HG03280 (cell line): ENCODE measurements at regions not wholly inside any gene's neighbourhood (a gene's known extent, or its start where the extent isn't known, plus 50 kb on each side); places are given as distances from the start of the nearest gene placed in this dataset.
"Not testable (repeated sequence)": the region's sequence is repeated elsewhere in the genome, so short reads cannot be mapped to it uniquely, and the experiment has no call there.

Experiments
- ATAC-seq: cut with Tn5 transposase; IDR thresholded peaks from one replicate; pipeline ENCODE4 v1.9.1; 2021; ENCODE audit warnings: mild to moderate bottlenecking, moderate library complexity; ENCODE audit not compliant: unreplicated experiment

- ATAC-seq = no peak
These were observed 226.0 kb downstream of the AEBP2 start for GRCh38 chr12:19665121-19665900.

- ATAC-seq = no peak
These were observed 226.8 kb downstream of the AEBP2 start for GRCh38 chr12:19666070-19666469.

DNA sequence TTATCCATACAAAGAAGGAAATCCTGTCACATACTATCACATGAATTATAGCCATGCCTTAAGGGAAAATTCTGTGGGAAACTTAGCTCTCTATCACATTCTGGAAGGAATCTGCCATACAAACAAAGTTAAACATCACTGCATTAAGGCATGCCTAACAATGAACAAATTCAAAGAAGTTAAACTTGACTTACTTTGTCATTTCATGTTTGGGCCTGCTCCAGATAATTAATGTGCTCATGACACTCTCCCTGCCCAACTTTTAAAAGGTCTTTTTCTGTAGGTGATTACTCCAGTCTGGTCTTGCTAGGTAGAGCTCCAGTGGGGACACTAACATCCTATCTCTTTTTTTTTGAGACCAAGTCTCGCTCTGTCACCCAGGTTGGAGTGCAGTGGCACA, 230.5 kb downstream of the AEBP2 start:
- ATAC-seq = no peak

- ATAC-seq = no peak
These were observed 232.4 kb downstream of the AEBP2 start for GRCh38 chr12:19671695-19672094.

- ATAC-seq = no peak
These were observed 235.1 kb downstream of the AEBP2 start for GRCh38 chr12:19674437-19674836.

DNA sequence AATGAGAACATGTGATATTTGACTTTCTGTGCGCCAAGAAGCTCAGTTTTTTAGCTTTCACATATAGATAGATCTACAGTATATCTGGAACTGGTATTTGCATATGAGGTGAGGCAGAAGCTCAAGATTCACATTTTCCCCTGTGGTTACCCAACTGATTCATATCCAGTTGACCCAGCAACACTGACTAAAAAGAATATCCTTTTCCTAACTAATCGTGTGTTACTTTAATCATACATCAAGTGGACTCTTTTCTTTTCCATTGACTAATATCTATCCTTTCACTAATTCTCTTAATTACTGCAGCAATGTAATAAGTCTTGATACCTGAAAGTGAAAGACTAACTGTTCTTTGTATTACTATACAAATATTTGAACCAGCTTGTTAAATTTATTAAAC, 236.1 kb downstream of the AEBP2 start:
- ATAC-seq = peak; percentile 78

DNA sequence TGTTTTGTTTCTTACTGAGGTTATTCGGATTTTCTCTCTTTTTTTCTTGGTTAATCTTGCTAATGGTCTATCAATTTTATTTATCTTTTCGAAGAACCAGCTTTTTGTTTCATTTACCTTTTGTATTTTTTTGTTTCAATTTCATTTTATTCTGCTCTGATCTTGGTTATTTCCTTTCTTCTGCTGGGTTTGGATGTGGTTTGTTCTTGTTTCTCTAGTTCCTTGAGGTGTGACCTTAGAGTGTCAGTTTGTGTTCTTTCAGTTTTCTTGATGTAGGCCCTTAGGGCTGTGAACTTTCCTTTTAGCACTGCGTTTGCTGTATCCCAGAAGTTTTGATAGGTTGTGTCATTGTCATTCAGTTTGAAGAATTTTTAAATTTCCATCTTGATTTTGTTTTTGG, 239.2 kb downstream of the AEBP2 start:
- not testable (repeated sequence) for ATAC-seq

- ATAC-seq = no peak
These were observed 241.7 kb downstream of the AEBP2 start for GRCh38 chr12:19681007-19681406.

DNA sequence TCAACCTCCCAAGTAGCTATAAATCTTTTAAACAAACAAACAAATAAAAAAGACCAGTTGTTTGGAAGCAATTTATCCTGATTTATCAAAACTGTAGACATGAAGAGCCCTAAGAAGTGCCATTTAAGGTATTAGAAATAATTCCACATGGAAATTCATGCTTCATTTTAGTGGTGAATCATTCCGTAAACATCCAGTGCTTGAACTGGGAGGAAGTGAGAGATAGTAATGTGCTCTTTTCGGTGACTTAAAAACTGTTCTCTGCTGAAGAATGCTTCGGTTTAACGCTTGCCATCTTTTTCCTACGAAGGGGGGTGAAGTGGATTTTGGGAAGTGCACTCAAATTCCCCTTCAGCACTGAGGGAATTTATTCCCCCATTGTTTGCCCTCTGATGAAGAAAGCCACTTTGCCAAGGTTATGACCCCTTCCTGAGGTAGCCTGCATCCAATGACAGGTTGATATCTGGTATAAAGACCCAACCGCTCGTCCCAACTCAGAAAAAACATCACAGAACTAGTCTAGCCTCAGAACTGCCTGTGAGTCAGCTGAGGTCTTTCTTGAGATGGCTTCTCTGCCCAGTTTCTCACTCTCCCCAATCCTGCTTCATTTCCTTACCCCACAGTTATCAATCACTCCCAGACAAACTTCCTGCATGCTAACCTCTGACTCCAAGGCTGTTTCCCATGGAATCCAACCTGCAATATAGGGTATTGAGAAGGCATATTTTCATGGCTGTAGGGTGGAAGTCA, 244.1 kb downstream of the AEBP2 start:
- ATAC-seq = no peak

- ATAC-seq = no peak
These were observed 248.1 kb downstream of the AEBP2 start for GRCh38 chr12:19687371-19687770.

DNA sequence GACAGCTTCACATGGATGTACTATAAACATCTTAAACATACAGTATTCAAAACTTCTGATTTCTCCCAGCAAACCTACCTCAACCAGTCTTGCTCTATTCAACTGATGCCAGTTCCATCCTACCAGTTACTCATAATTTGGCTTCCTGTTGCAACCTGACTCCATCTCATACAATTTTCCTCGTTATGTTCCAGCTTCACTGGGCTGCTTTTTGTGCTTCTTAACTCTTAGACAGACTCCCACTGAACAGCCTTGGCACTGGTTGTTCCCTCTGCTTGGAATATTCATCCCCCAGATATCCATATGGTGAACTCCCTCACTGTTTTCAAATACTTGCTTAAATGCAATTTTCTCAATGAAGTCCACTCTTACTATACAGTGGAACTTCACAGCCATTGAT, 249.2 kb downstream of the AEBP2 start:
- ATAC-seq = no peak

- ATAC-seq = no peak
These were observed 249.9 kb downstream of the AEBP2 start for GRCh38 chr12:19689226-19689625.

DNA sequence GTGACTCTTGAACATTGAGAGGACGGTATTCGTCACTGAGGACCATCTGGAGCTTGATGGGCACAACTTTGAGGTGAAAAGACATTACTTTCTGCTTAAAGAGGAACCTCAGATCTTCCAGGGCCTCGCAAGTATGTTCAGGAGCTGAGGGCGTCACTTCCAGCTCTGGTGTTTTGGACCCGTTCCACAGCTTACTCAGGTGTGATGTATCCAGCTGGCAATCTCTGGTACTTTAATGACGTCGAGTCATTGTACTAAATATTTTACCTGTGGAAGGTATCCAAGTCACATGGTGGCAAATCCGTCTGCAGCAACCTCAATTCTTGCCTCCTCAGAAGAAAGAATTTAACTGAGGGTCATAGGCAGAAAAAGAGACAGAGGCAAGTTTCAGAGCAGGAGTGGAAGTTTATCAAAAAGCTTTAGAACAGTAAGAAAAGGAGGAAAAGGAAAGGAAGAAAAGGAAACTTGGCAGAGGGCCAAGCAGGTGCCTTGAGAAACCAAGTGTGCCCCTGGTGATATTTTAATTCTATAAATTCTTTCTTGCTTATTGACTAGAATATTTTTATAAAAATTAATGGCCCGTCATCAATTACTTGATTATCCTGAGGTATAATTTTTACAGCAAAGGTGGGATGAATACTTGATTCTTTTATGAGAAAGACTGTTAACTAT, 250.6 kb downstream of the AEBP2 start:
- no peak for ATAC-seq

- no peak for ATAC-seq
These were observed 252.8 kb downstream of the AEBP2 start for GRCh38 chr12:19692091-19692490.

- no peak for ATAC-seq
These were observed 253.3 kb downstream of the AEBP2 start for GRCh38 chr12:19692566-19692965.

GRCh38 chr12:19694627-19695026, 255.3 kb downstream of the AEBP2 start:
- no peak for ATAC-seq

DNA sequence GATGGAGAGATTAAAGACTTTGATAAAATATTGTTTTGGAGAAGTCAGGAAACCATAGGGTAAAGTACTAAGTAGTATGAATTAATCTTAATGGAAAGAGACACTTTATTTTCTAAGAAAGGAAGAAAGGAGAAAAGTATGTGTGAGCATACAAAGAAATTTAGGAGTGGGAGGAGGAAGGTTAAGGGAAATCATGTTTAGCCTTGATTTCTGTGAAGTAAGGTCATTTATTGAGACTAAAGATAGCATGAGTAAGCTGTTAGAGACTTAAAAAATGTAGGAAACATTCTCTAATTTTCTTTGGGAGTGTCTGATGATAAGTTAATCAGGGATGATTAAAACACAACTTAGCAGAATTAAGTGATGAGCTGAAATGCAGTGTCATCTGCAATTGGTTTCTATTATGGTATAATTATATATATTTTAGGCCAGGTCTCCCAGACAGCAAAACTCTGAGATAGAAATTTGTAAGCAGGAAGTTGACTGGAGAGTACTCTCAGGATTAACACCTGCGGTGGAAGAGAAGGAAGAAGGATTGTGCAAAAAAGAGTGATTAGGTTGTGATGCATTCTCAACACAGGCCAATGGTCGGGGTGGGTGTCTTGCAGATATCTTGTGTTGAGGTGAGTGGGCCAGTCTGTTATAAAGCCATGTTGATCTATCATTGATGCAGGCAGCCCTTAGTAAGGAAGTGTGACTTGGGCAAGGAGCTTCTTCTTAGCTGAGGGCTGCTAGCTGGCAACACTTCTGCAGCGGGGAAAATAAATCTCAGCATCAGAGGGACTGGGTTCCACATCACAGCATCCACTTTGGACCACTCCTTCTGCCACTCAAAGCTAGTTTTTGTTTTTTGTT, 256.2 kb downstream of the AEBP2 start:
- no peak for ATAC-seq

DNA sequence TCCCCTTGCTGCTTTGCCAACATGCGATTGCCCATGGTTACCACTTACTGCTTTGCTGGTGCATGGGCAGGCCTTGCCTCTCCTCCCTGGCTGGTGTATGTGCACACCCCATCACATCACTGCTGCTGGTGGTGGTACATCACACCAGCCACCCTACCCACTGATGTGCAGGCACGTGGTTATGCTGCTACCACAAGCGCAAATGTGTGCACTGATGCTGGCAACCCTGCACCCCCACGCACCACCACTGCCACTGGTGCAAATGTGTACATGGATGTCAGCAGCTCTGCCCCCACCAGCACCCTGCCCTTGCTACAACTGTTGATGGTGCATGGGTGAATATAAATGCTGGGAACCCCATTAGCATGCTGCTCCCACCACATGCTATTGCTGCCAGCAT, 261.7 kb downstream of the AEBP2 start:
- no peak for ATAC-seq

DNA sequence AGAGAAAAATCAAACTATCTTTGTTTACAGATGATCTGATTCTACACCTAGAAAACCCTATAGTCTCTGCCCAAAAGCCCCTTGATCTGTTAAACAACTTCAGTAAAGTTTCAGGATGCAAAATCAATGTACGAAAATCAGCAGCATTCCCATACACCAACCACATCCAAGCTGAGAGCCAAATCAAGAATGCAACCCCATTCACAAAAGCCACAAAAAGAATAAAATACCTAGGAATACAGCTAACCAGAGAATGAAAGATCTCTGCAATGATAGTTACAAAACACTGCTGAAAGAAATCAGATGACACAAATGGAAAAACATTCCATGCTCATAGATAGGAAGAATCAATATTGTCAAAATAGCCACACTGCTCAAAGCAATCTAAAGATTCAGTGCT, 265.7 kb downstream of the AEBP2 start:
- no peak for ATAC-seq

DNA sequence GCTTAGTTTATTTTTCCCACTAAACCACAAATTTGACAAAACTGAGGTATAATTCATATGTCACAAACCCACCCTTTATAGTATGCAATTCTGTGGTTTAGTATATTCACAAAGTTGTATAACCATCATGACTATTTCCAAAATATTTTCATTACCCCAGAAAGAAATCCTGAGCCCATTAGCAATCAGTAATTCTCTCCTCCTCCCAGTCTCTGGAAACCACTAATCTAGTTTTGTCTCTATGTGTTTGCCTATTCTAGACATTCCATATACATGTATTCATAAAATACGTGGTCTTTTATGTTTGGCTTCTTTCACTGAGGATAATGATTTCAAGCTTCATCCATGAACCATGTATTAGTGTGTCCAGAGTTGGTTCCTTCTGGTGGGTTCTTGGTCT, 267.6 kb downstream of the AEBP2 start:
- ATAC-seq = no peak

- no peak for ATAC-seq
These were observed 268.7 kb downstream of the AEBP2 start for GRCh38 chr12:19707948-19708409.
